H1 (cell line): ENCODE measurements at regions not wholly inside any gene's neighbourhood (a gene's known extent, or its start where the extent isn't known, plus 50 kb on each side); places are given as distances from the start of the nearest gene placed in this dataset.

Experiments
- CTCF ChIA-PET: fragments of 300-600 bp; sonication (Branson Sonifier 250); formaldehyde crosslinking; loops from one replicate; lab custom pipeline; 2021; ENCODE audit not compliant: partially characterized antibody; lab: Charles Lee
- POLR2A ChIA-PET: fragments of 300-600 bp; sonication (Branson Sonifier 250); formaldehyde crosslinking; loops from one replicate; lab custom pipeline; 2021; ENCODE audit warnings: inconsistent platforms; ENCODE audit not compliant: partially characterized antibody; lab: Charles Lee
- DNase-seq, 2 experiments: peaks; one replicate each; pipeline versions ENCODE4 v3.0.0 to v3.0.0-alpha.2; 2010 to 2022; ENCODE audit warnings: low spot score in 2 of 2, low read depth in 1 of 2, mixed read lengths in 1 of 2
- FAIRE-seq: peaks from 2 replicates; lab custom pipeline; 2011; peaks lifted over from hg19 to GRCh38; lab: Jason Lieb, UNC
- H2AFZ ChIP-seq: 2 replicates; pipeline ENCODE4 v1.8.1; 2012; ENCODE audit warnings: low read length, inconsistent platforms
- H2AK5ac ChIP-seq: 2 replicates; pipeline ENCODE4 v1.6.1; 2013; ENCODE audit warnings: low read depth, low read length
- H2BK120ac ChIP-seq: replicated peaks from 2 replicates; pipeline ENCODE3; 2013; ENCODE audit warnings: low read depth, low read length, inconsistent platforms
- H2BK12ac ChIP-seq: 2 replicates; pipeline ENCODE4 v1.6.1; 2013; ENCODE audit warnings: low read depth, low read length
- H2BK15ac ChIP-seq: 2 replicates; pipeline ENCODE4 v1.6.1; 2013; ENCODE audit warnings: low read length
- H2BK20ac ChIP-seq: 2 replicates; pipeline ENCODE4 v1.6.1; 2013; ENCODE audit warnings: low read length
- H2BK5ac ChIP-seq: 2 replicates; pipeline ENCODE4 v1.6.1; 2013; ENCODE audit warnings: low read depth, low read length
- H3K14ac ChIP-seq: 2 replicates; pipeline ENCODE4 v1.6.1; 2013; ENCODE audit warnings: inconsistent platforms; ENCODE audit not compliant: insufficient read length
- H3K18ac ChIP-seq: 2 replicates; pipeline ENCODE4 v1.6.1; 2013; ENCODE audit warnings: low read length; ENCODE audit errors: extremely low read depth
- H3K23ac ChIP-seq: 2 replicates; pipeline ENCODE4 v1.6.1; 2013; ENCODE audit warnings: inconsistent platforms; ENCODE audit not compliant: insufficient read length
- H3K23me2 ChIP-seq: 2 replicates; pipeline ENCODE4 v1.6.1; 2013; ENCODE audit warnings: low read depth, low read length
- H3K27ac ChIP-seq: 2 replicates; pipeline ENCODE4 v1.6.1; 2011; ENCODE audit warnings: low read depth, low read length, inconsistent platforms
- H3K27me3 ChIP-seq, 4 experiments: replicated peaks in 1 of 4; 1 replicate in 1 of 4; 2 replicates in 3 of 4; pipeline versions ENCODE4 v1.6.1 to v1.8.1; 2011 to 2013; ENCODE audit warnings: low read length in 3 of 4, mild to moderate bottlenecking in 3 of 4, inconsistent platforms in 2 of 4, mixed read lengths in 2 of 4, moderate library complexity in 1 of 4; ENCODE audit not compliant: control insufficient read depth in 3 of 4, insufficient read depth in 3 of 4; ENCODE audit errors: extremely low read depth in 1 of 4
- H3K36me3 ChIP-seq, 4 experiments: 2 replicates each; pipeline versions ENCODE4 v1.6.1 to v1.8.1; 2011 to 2013; ENCODE audit warnings: mild to moderate bottlenecking in 4 of 4, low read length in 3 of 4, moderate library complexity in 2 of 4, control low read depth in 1 of 4, inconsistent platforms in 1 of 4; ENCODE audit not compliant: insufficient read depth in 4 of 4, control insufficient read depth in 2 of 4
- H3K4ac ChIP-seq: replicated peaks from 2 replicates; pipeline ENCODE3; 2013; ENCODE audit warnings: low read length, low read depth, mixed read lengths, inconsistent platforms; ENCODE audit not compliant: insufficient read length
- H3K4me1 ChIP-seq, 4 experiments: replicated peaks in 1 of 4; 1 replicate in 1 of 4; 2 replicates in 3 of 4; pipeline versions ENCODE4 v1.6.1 to v1.8.1; 2011 to 2013; ENCODE audit warnings: low read length in 3 of 4, inconsistent platforms in 2 of 4, mixed read lengths in 1 of 4; ENCODE audit not compliant: insufficient read depth in 4 of 4, control insufficient read depth in 3 of 4
- H3K4me2 ChIP-seq, 2 experiments: 2 replicates each; pipeline versions ENCODE4 v1.6.1 to v1.8.1; 2011 to 2013; ENCODE audit warnings: low read depth in 2 of 2, low read length in 2 of 2, control low read depth in 1 of 2, inconsistent platforms in 1 of 2, mild to moderate bottlenecking in 1 of 2; ENCODE audit not compliant: insufficient read depth in 1 of 2
- H3K4me3 ChIP-seq, 4 experiments: fragments of 200-600, 300-600 bp in 1 of 4; sonication (generic), shearing (Covaris generic), sonication (Bioruptor Twin) in 1 of 4; 2 replicates each; pipeline versions ENCODE4 v1.5.1 to v1.8.1; 2011 to 2016; ENCODE audit warnings: low read length in 4 of 4, low read depth in 3 of 4, control low read depth in 2 of 4, inconsistent platforms in 2 of 4, mild to moderate bottlenecking in 2 of 4, mixed read lengths in 1 of 4, moderate library complexity in 1 of 4; ENCODE audit not compliant: insufficient read depth in 2 of 4; ENCODE audit errors: extremely low read depth in 1 of 4
- H3K56ac ChIP-seq: replicated peaks from 2 replicates; pipeline ENCODE3; 2013; ENCODE audit warnings: low read depth, mild to moderate bottlenecking, mixed read lengths, low read length, inconsistent platforms; ENCODE audit not compliant: insufficient read length
- H3K79me1 ChIP-seq: 2 replicates; pipeline ENCODE4 v1.6.1; 2013; ENCODE audit warnings: low read depth, low read length, control low read depth
- H3K79me2 ChIP-seq, 2 experiments: 2 replicates each; pipeline versions ENCODE4 v1.6.1 to v1.8.1; 2012 to 2013; ENCODE audit warnings: low read length in 2 of 2, mild to moderate bottlenecking in 2 of 2, inconsistent platforms in 1 of 2; ENCODE audit not compliant: insufficient read depth in 2 of 2, control insufficient read depth in 1 of 2
- H3K9ac ChIP-seq, 4 experiments: replicated peaks in 1 of 4; 1 replicate in 1 of 4; 2 replicates in 3 of 4; pipeline versions ENCODE4 v1.6.1 to v1.8.1; 2011 to 2013; ENCODE audit warnings: low read depth in 3 of 4, low read length in 3 of 4, control low read depth in 2 of 4, mild to moderate bottlenecking in 2 of 4, moderate library complexity in 2 of 4, inconsistent platforms in 1 of 4; ENCODE audit errors: extremely low read depth in 1 of 4
- H3K9me3 ChIP-seq, 2 experiments: 2 replicates each; pipeline versions ENCODE4 v1.6.1 to v1.8.1; 2012 to 2013; ENCODE audit warnings: mild to moderate bottlenecking in 2 of 2, moderate library complexity in 2 of 2, control low read depth in 1 of 2, inconsistent platforms in 1 of 2, low read depth in 1 of 2, low read length in 1 of 2, mixed read lengths in 1 of 2; ENCODE audit not compliant: insufficient read depth in 2 of 2
- H4K20me1 ChIP-seq, 2 experiments: replicated peaks in 1 of 2; 2 replicates each; pipeline versions ENCODE3 to v1.8.1; 2011 to 2013; ENCODE audit warnings: inconsistent platforms in 2 of 2, low read length in 2 of 2, mild to moderate bottlenecking in 1 of 2; ENCODE audit not compliant: insufficient read depth in 2 of 2, control insufficient read depth in 1 of 2
- H4K5ac ChIP-seq: 2 replicates; pipeline ENCODE4 v1.6.1; 2013; ENCODE audit warnings: low read length, low read depth, mixed read lengths, inconsistent platforms; ENCODE audit not compliant: insufficient read length
- H4K8ac ChIP-seq: 2 replicates; pipeline ENCODE4 v1.8.0; 2013; ENCODE audit warnings: mild to moderate bottlenecking, moderate library complexity, low read length, inconsistent platforms; ENCODE audit not compliant: insufficient read depth; ENCODE audit errors: extremely low read depth
- H4K91ac ChIP-seq: replicated peaks from 2 replicates; pipeline ENCODE3; 2013; ENCODE audit warnings: low read length, mixed read lengths, inconsistent platforms; ENCODE audit not compliant: insufficient read length
- ASH2L ChIP-seq: fragments of 200-600, 300-600 bp; sonication (generic); IDR thresholded peaks from one replicate; pipeline ENCODE4 v1.7.1; 2017; ENCODE audit warnings: low read length
- CHD1 ChIP-seq: IDR thresholded peaks from 2 replicates; pipeline ENCODE4 v1.6.1; 2012; ENCODE audit warnings: low read depth, low read length, improper control_type of control experiment
- CREB1 ChIP-seq: IDR thresholded peaks from 2 replicates; pipeline ENCODE4 v1.6.1; 2012; ENCODE audit warnings: inconsistent platforms
- CTBP2 ChIP-seq: IDR thresholded peaks from 2 replicates; pipeline ENCODE4 v1.7.0; 2011; ENCODE audit warnings: borderline replicate concordance, mild to moderate bottlenecking, moderate library complexity, mixed read lengths, low read length; ENCODE audit not compliant: insufficient read depth, insufficient read length
- HDAC2 ChIP-seq, 2 experiments: fragments of 300-600 bp in 1 of 2; sonication (generic) in 1 of 2; IDR thresholded peaks; 2 replicates each; pipeline ENCODE4 v1.6.1; 2011 to 2012; ENCODE audit warnings: low read depth in 2 of 2, low read length in 2 of 2, mild to moderate bottlenecking in 2 of 2, moderate library complexity in 2 of 2, borderline replicate concordance in 1 of 2, inconsistent platforms in 1 of 2
- HDAC6 ChIP-seq: IDR thresholded peaks from one replicate; pipeline ENCODE4 v1.7.1; 2012; ENCODE audit warnings: low read depth, mild to moderate bottlenecking, inconsistent platforms, low read length, moderate library complexity
- NANOG ChIP-seq: IDR thresholded peaks from 2 replicates; pipeline ENCODE4 v1.6.1; 2011; ENCODE audit warnings: low read length, low read depth, mild to moderate bottlenecking, inconsistent platforms; ENCODE audit not compliant: insufficient read depth, poor library complexity, severe bottlenecking
- RAD21 ChIP-seq, 2 experiments: IDR thresholded peaks in 1 of 2; conservative IDR thresholded peaks in 1 of 2; 2 replicates each; pipeline ENCODE4 v1.6.1; 2011; ENCODE audit warnings: low read depth in 2 of 2, low read length in 2 of 2, improper control_type of control experiment in 1 of 2, inconsistent platforms in 1 of 2, mild to moderate bottlenecking in 1 of 2, moderate library complexity in 1 of 2
- RFX5 ChIP-seq: IDR thresholded peaks from 2 replicates; pipeline ENCODE4 v1.6.1; 2011; ENCODE audit warnings: low read depth, low read length, improper control_type of control experiment, borderline replicate concordance
- SIRT6 ChIP-seq: IDR thresholded peaks from one replicate; pipeline ENCODE4 v1.7.1; 2012; ENCODE audit warnings: low read length, inconsistent platforms
- SP1 ChIP-seq: IDR thresholded peaks from 2 replicates; pipeline ENCODE4 v1.6.1; 2011; ENCODE audit warnings: low read depth, low read length
- SP4 ChIP-seq: IDR thresholded peaks from 2 replicates; pipeline ENCODE4 v1.6.1; 2012; ENCODE audit warnings: low read length, inconsistent platforms
- SUZ12 ChIP-seq: fragments of 200-600 bp; sonication (generic); IDR thresholded peaks from 2 replicates; pipeline ENCODE4 v1.6.1; 2012; ENCODE audit warnings: mild to moderate bottlenecking, inconsistent platforms, low read length, moderate library complexity, mixed read lengths
- YY1 ChIP-seq: IDR thresholded peaks from 2 replicates; pipeline ENCODE4 v1.6.1; 2011; ENCODE audit warnings: low read depth, mild to moderate bottlenecking, low read length
- TF ChIP-seq, protein P1 (sequence below): IDR thresholded peaks from 2 replicates; pipeline ENCODE4 v1.6.1; 2012; ENCODE audit warnings: low read length, inconsistent platforms

DNA sequence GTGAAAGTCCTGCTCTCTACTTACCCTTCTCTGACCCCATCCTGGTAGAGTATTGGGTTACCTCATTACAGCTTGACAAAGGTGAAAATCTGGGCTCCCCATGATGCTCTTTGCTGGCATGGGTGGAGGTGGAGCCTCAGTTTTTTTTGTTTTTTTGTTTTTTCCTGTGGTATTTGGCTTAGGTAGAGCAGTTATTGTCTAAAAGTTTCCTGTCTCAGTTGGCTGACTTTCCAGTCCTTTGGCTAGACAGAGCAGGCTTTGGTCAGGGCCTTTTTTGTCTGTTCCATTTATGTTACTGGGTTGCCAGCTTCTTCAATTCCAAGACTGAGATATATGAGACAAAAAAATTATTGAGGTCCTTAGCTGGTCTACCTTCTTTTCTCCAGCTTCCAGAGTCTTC, 163.4 kb downstream of the GALC start:
- Histone ChIP-seq H3K56ac (no peak overlapping the region), H3K27me3 (no peaks in the 10 kb centered on the region), H3K9me3 (no peaks in the 10 kb centered on the region), H2BK15ac (0 out of 2 replicates have a peak overlapping the region, but pooled peaks have one; percentile 1), H2BK120ac (no peak overlapping the region), H4K91ac (no peak overlapping the region), H2AK5ac (no peak overlapping the region), H3K4me2 (no peak overlapping the region), H3K23ac (no peak overlapping the region), H4K20me1 (no peaks in the 10 kb centered on the region), H3K27ac (no peak overlapping the region), H3K79me1 (no peaks in the 10 kb centered on the region), H3K36me3 (no peaks in the 10 kb centered on the region), H4K8ac (no peak overlapping the region), H3K14ac (no peak overlapping the region), H3K18ac (no peak overlapping the region), H3K4me1 (peaks cover 0 to 4% (median 1%) of the 10 kb centered on the region in 4 experiments; a peak in 4 of 7 replicates), H3K9ac (no peak overlapping the region), H4K5ac (no peak overlapping the region), H3K23me2 (no peaks in the 10 kb centered on the region), H2BK5ac (no peak overlapping the region), H3K79me2 (no peaks in the 10 kb centered on the region), H3K4ac (no peak overlapping the region), H2BK12ac (no peak overlapping the region), H2BK20ac (peak overlapping the region; percentile 91; the same call in 1 of the 2 replicates), H2AFZ (no peak overlapping the region), H3K4me3 (no peak overlapping the region)
- ChIA-PET CTCF (no interaction called here), POLR2A (no interaction called here)
- DNase-seq, result no peak
- no peak for FAIRE-seq
- TF ChIP-seq RAD21 (IDR thresholded peaks at IDR 0.05 in 1 of 2, conservative IDR thresholded peaks at IDR 0.05 in 1 of 2; ENCODE audit: low read depth in 2 of 2, low read length in 2 of 2) (no peak), HDAC6 (no peak), HDAC2 (IDR thresholded peaks at IDR 0.05; ENCODE audit: borderline replicate concordance in 1 of 2, low read depth in 2 of 2, low read length in 2 of 2) (no peak), NANOG (no peak), CREB1 (no peak), SP4 (no peak), CHD1 (no peak), ASH2L (no peak), RFX5 (no peak), SP1 (no peak), CTBP2 (no peak), YY1 (no peak), SUZ12 (no peak), SIRT6 (no peak)
- TF ChIP-seq, protein P1, sequence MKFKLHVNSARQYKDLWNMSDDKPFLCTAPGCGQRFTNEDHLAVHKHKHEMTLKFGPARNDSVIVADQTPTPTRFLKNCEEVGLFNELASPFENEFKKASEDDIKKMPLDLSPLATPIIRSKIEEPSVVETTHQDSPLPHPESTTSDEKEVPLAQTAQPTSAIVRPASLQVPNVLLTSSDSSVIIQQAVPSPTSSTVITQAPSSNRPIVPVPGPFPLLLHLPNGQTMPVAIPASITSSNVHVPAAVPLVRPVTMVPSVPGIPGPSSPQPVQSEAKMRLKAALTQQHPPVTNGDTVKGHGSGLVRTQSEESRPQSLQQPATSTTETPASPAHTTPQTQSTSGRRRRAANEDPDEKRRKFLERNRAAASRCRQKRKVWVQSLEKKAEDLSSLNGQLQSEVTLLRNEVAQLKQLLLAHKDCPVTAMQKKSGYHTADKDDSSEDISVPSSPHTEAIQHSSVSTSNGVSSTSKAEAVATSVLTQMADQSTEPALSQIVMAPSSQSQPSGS, result no peak
